ENCODE measurements at regions not wholly inside any gene's neighbourhood (a gene's known extent, or its start where the extent isn't known, plus 50 kb on each side); places are given as distances from the start of the nearest gene placed in this dataset.

- intact Hi-C loops (cut with DNase I) = no loop called here
- no peaks in the 10 kb centered on the region for H3K27me3 ChIP-seq
- H3K27ac ChIP-seq = no peak overlapping the region
- ATAC-seq (no peak), DNase-seq (no peak)
- H3K4me1 ChIP-seq = no peaks in the 10 kb centered on the region
- no peaks in the 10 kb centered on the region for H3K9me3 ChIP-seq
- no peak overlapping the region for H3K4me3 ChIP-seq
- H3K36me3 ChIP-seq = no peaks in the 10 kb centered on the region
- no peak for TF ChIP-seq CTCF (IDR thresholded peaks at IDR 0.05)
Observed at GRCh38 chr18:43380104-43380672, 102.9 kb upstream of the SYT4 start.

GRCh38 chr18:43382641-43383403, 105.5 kb upstream of the SYT4 start:
- Histone ChIP-seq H3K36me3 (no peaks in the 10 kb centered on the region), H3K27ac (no peak overlapping the region), H3K4me3 (no peak overlapping the region), H3K27me3 (no peaks in the 10 kb centered on the region), H3K9me3 (no peaks in the 10 kb centered on the region), H3K4me1 (no peaks in the 10 kb centered on the region)
- TF ChIP-seq CTCF (IDR thresholded peaks at IDR 0.05) = no peak
- no peak for ATAC-seq
- DNase-seq = no peak
- intact Hi-C loops (cut with DNase I) = no loop called here

GRCh38 chr18:43389163-43389562, 111.9 kb upstream of the SYT4 start:
- Histone ChIP-seq H3K36me3 (no peaks in the 10 kb centered on the region), H3K27ac (no peak overlapping the region), H3K4me1 (no peaks in the 10 kb centered on the region), H3K4me3 (no peak overlapping the region), H3K27me3 (no peaks in the 10 kb centered on the region), H3K9me3 (no peaks in the 10 kb centered on the region)
- DNase-seq (no peak), ATAC-seq (no peak)
- intact Hi-C loops (cut with DNase I) = no loop called here
- no peak for TF ChIP-seq CTCF (IDR thresholded peaks at IDR 0.05)

GRCh38 chr18:43392168-43392567, 114.9 kb upstream of the SYT4 start:
- DNase-seq (no peak), ATAC-seq (no peak)
- H3K4me3 ChIP-seq = no peak overlapping the region
- no peak for TF ChIP-seq CTCF (IDR thresholded peaks at IDR 0.05)
- no peaks in the 10 kb centered on the region for H3K27me3 ChIP-seq
- intact Hi-C loops (cut with DNase I) = no loop called here
- no peak overlapping the region for H3K27ac ChIP-seq
- no peaks in the 10 kb centered on the region for H3K4me1 ChIP-seq
- H3K36me3 ChIP-seq = no peaks in the 10 kb centered on the region
- H3K9me3 ChIP-seq = no peaks in the 10 kb centered on the region

GRCh38 chr18:43393174-43393573, 115.9 kb upstream of the SYT4 start:
- Histone ChIP-seq H3K27me3 (no peaks in the 10 kb centered on the region), H3K4me3 (no peak overlapping the region), H3K4me1 (no peaks in the 10 kb centered on the region), H3K9me3 (no peaks in the 10 kb centered on the region), H3K27ac (no peak overlapping the region), H3K36me3 (no peaks in the 10 kb centered on the region)
- DNase-seq (no peak), ATAC-seq (no peak)
- TF ChIP-seq CTCF (IDR thresholded peaks at IDR 0.05) = no peak
- intact Hi-C loops (cut with DNase I) = no loop called here

Measured in upper lobe of right lung (tissue), 1 donor.